Neural cell (in vitro differentiated cells): ENCODE measurements at regions not wholly inside any gene's neighbourhood (a gene's known extent, or its start where the extent isn't known, plus 50 kb on each side); places are given as distances from the start of the nearest gene placed in this dataset.

Experiments
- H2AFZ ChIP-seq: fragments of 200-600, 300-800 bp; sonication (generic), shearing (Covaris generic); 2 replicates; pipeline ENCODE4 v1.6.0; 2014; ENCODE audit warnings: low read depth, mild to moderate bottlenecking, antibody characterized with exemption, low read length, moderate library complexity
- H3F3A ChIP-seq: fragments of 200-600 bp; shearing (Covaris generic); 2 replicates; pipeline ENCODE4 v1.6.1; 2016; ENCODE audit warnings: mild to moderate bottlenecking, moderate library complexity, mixed read lengths, antibody characterized with exemption, low read length; ENCODE audit not compliant: insufficient read depth, poor library complexity, severe bottlenecking
- H3K27ac ChIP-seq: fragments of 200-600, 300-800 bp; sonication (generic), shearing (Covaris generic); 2 replicates; pipeline ENCODE4 v1.5.1; 2014; ENCODE audit warnings: mild to moderate bottlenecking, low read length, moderate library complexity
- H3K27me3 ChIP-seq: fragments of 300-800, 200-600 bp; sonication (generic), shearing (Covaris generic); 2 replicates; pipeline ENCODE4 v1.6.0; 2014; ENCODE audit warnings: mild to moderate bottlenecking, low read depth, low read length, moderate library complexity; ENCODE audit not compliant: insufficient read depth
- H3K36me3 ChIP-seq: fragments of 300-800, 200-600 bp; sonication (generic), shearing (Covaris generic); 2 replicates; pipeline ENCODE4 v1.5.1; 2014; ENCODE audit warnings: mild to moderate bottlenecking, antibody characterized with exemption, low read length, moderate library complexity; ENCODE audit not compliant: insufficient read depth
- H3K4me2 ChIP-seq: fragments of 300-800, 200-600 bp; sonication (generic), shearing (Covaris generic); 2 replicates; pipeline ENCODE4 v1.6.0; 2014; ENCODE audit warnings: mild to moderate bottlenecking, low read length
- H3K4me3 ChIP-seq: fragments of 300-800, 200-600 bp; sonication (generic), shearing (Covaris generic); 2 replicates; pipeline ENCODE4 v1.5.1; 2014; ENCODE audit warnings: mild to moderate bottlenecking, low read length, moderate library complexity
- H3K79me2 ChIP-seq: fragments of 200-600 bp; shearing (Covaris generic); replicated peaks from 2 replicates; pipeline ENCODE4 v1.6.0; 2014; ENCODE audit warnings: mild to moderate bottlenecking, low read length, moderate library complexity; ENCODE audit not compliant: insufficient read depth
- H3K9ac ChIP-seq: fragments of 300-800, 200-600 bp; sonication (generic), shearing (Covaris generic); 2 replicates; pipeline ENCODE4 v1.6.1; 2016; ENCODE audit warnings: mild to moderate bottlenecking, low read length, mixed read lengths
- H3K9me2 ChIP-seq: fragments of 200-600 bp; shearing (Covaris generic); 2 replicates; pipeline ENCODE4 v1.6.1; 2016; ENCODE audit warnings: mild to moderate bottlenecking, low read length, mixed read lengths; ENCODE audit not compliant: insufficient read depth
- H3K9me3 ChIP-seq: fragments of 200-600, 300-800 bp; sonication (generic), shearing (Covaris generic); 2 replicates; pipeline ENCODE4 v1.6.1; 2016; ENCODE audit warnings: mild to moderate bottlenecking, mixed run types, low read length, moderate library complexity, mixed read lengths
- H4K20me1 ChIP-seq: fragments of 200-600 bp; shearing (Covaris generic); 2 replicates; pipeline ENCODE4 v1.6.1; 2016; ENCODE audit warnings: mild to moderate bottlenecking, mixed run types; ENCODE audit not compliant: insufficient read depth
- CTCF ChIP-seq: fragments of 450-650 bp; IDR thresholded peaks from 2 replicates; pipeline ENCODE4 v1.5.1; 2014; ENCODE audit warnings: antibody characterized with exemption, mild to moderate bottlenecking, moderate library complexity; ENCODE audit not compliant: poor library complexity, severe bottlenecking
- EP300 ChIP-seq: fragments of 450-650 bp; conservative IDR thresholded peaks from 2 replicates; pipeline ENCODE4 v1.6.1; 2014; ENCODE audit warnings: antibody characterized with exemption, mild to moderate bottlenecking, moderate library complexity; ENCODE audit not compliant: poor library complexity, severe bottlenecking
- EZH2 ChIP-seq: fragments of 200-600, 300-800 bp; shearing (Covaris generic), sonication (generic); IDR thresholded peaks from 2 replicates; pipeline ENCODE4 v1.6.1; 2014; ENCODE audit warnings: antibody characterized with exemption, low read length, borderline replicate concordance, mild to moderate bottlenecking; ENCODE audit not compliant: insufficient read depth, poor library complexity, severe bottlenecking
- MXI1 ChIP-seq: fragments of 450-650 bp; conservative IDR thresholded peaks from 2 replicates; pipeline ENCODE4 v1.6.1; 2014; ENCODE audit warnings: antibody characterized with exemption, mild to moderate bottlenecking; ENCODE audit not compliant: poor library complexity, severe bottlenecking
- POLR2AphosphoS5 ChIP-seq: IDR thresholded peaks from 2 replicates; pipeline ENCODE4 v1.6.1; 2012
- RAD21 ChIP-seq: fragments of 450-650 bp; conservative IDR thresholded peaks from 2 replicates; pipeline ENCODE4 v1.6.1; 2014; ENCODE audit warnings: antibody characterized with exemption, mild to moderate bottlenecking, moderate library complexity
- REST ChIP-seq: IDR thresholded peaks from 2 replicates; pipeline ENCODE4 v1.6.1; 2012; ENCODE audit warnings: borderline replicate concordance
- SMC3 ChIP-seq: fragments of 450-650 bp; conservative IDR thresholded peaks from 2 replicates; pipeline ENCODE4 v1.6.1; 2014; ENCODE audit warnings: antibody characterized with exemption, mild to moderate bottlenecking, moderate library complexity; ENCODE audit not compliant: poor library complexity
- TAF1 ChIP-seq: IDR thresholded peaks from 2 replicates; pipeline ENCODE4 v1.6.1; 2012; ENCODE audit warnings: low read depth

- H3K27me3 ChIP-seq = no peaks in the 10 kb centered on the region
- H3K79me2 ChIP-seq = no peaks in the 10 kb centered on the region
- H3K9me2 ChIP-seq = no peaks in the 10 kb centered on the region
- no peak overlapping the region for H3K4me3 ChIP-seq
- no peak overlapping the region for H3K27ac ChIP-seq
- H3K9me3 ChIP-seq = no peaks in the 10 kb centered on the region
- no peak overlapping the region for H2AFZ ChIP-seq
- no peaks in the 10 kb centered on the region for H4K20me1 ChIP-seq
- H3K36me3 ChIP-seq = no peaks in the 10 kb centered on the region
- H3K4me2 ChIP-seq = no peak overlapping the region
- TF ChIP-seq EP300 (peak; percentile 49), TAF1 (no peak)
- H3F3A ChIP-seq = no peaks in the 10 kb centered on the region
- H3K9ac ChIP-seq = no peak overlapping the region
These were observed 305.4 kb upstream of the CHD6 start for GRCh38 chr20:41923624-41924023.

DNA sequence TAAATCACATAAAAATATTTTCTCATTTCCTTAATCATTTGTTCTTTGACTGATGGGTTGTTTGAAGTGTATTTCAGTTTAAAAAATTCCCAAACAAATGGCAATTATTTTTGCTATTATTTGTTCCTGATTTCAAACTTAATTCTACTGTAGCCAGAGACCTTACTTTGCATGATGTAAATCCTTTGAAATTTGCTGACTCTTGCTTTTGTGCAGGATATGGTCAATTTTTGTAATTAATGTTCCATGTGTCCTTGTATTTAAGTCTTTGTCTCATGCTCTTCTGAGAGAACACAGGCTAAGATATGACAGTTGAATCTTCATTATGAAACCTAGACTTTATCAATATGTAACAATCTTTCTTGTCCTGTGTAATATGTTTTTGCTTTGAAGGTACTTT lies 295.0 kb upstream of the CHD6 start:
- Histone ChIP-seq H3K9me2 (no peaks in the 10 kb centered on the region), H3K9ac (no peak overlapping the region), H3K4me3 (no peak overlapping the region), H3K79me2 (no peaks in the 10 kb centered on the region), H3K27ac (no peak overlapping the region), H4K20me1 (no peaks in the 10 kb centered on the region), H3K4me2 (no peak overlapping the region), H3K9me3 (no peaks in the 10 kb centered on the region), H2AFZ (no peak overlapping the region), H3K36me3 (no peaks in the 10 kb centered on the region), H3F3A (no peaks in the 10 kb centered on the region), H3K27me3 (no peaks in the 10 kb centered on the region)
- no peak for TF ChIP-seq CTCF

- Histone ChIP-seq H3F3A (no peaks in the 10 kb centered on the region), H3K4me3 (no peak overlapping the region), H3K36me3 (no peaks in the 10 kb centered on the region), H3K9ac (no peak overlapping the region), H3K9me2 (no peaks in the 10 kb centered on the region), H2AFZ (no peak overlapping the region), H3K79me2 (no peaks in the 10 kb centered on the region), H3K9me3 (no peaks in the 10 kb centered on the region), H3K27me3 (no peaks in the 10 kb centered on the region), H3K4me2 (no peak overlapping the region), H3K27ac (no peak overlapping the region), H4K20me1 (no peaks in the 10 kb centered on the region)
- TF ChIP-seq POLR2AphosphoS5 = no peak
These were observed 292.4 kb upstream of the CHD6 start for GRCh38 chr20:41910558-41910957.

- Histone ChIP-seq H3K4me3 (no peak overlapping the region), H3K27me3 (no peaks in the 10 kb centered on the region), H3K79me2 (no peaks in the 10 kb centered on the region), H3K9ac (no peak overlapping the region), H2AFZ (no peak overlapping the region), H4K20me1 (no peaks in the 10 kb centered on the region), H3K27ac (no peak overlapping the region), H3K4me2 (no peak overlapping the region), H3K36me3 (no peaks in the 10 kb centered on the region), H3K9me2 (no peaks in the 10 kb centered on the region), H3K9me3 (no peaks in the 10 kb centered on the region), H3F3A (no peaks in the 10 kb centered on the region)
- TF ChIP-seq MXI1 (no peak), TAF1 (no peak), EP300 (no peak), CTCF (no peak), RAD21 (no peak), POLR2AphosphoS5 (no peak), EZH2 (no peak), REST (no peak), SMC3 (no peak)
These were observed 287.0 kb upstream of the CHD6 start for GRCh38 chr20:41905199-41905598.
